MM.1S (cell line): ENCODE measurements at regions not wholly inside any gene's neighbourhood (a gene's known extent, or its start where the extent isn't known, plus 50 kb on each side); places are given as distances from the start of the nearest gene placed in this dataset.

Experiments
- CTCF ChIP-seq: fragments of 300-600 bp; sonication (generic); IDR thresholded peaks from 2 replicates; pipeline ENCODE4 v1.5.1; 2016; ENCODE audit warnings: antibody characterized with exemption, low read length, mixed read lengths
- EZH2 ChIP-seq: fragments of 300-600 bp; sonication (generic); optimal IDR thresholded peaks from 2 replicates; pipeline ENCODE3; 2017; ENCODE audit warnings: low read depth, mild to moderate bottlenecking, antibody characterized with exemption, low read length, mixed read lengths
- EZH2phosphoT487 ChIP-seq: fragments of 300-600 bp; sonication (generic); IDR thresholded peaks from 2 replicates; pipeline ENCODE4 v1.6.1; 2018; ENCODE audit warnings: antibody characterized with exemption, low read length

GRCh38 chr13:30071969-30072817, 221.8 kb upstream of the UBL3 start:
- TF ChIP-seq CTCF (no peak), EZH2 (no peak), EZH2phosphoT487 (no peak)
